ENCODE measurements at regions not wholly inside any gene's neighbourhood (a gene's known extent, or its start where the extent isn't known, plus 50 kb on each side); places are given as distances from the start of the nearest gene placed in this dataset.

- TF ChIP-seq CTCF (IDR thresholded peaks at IDR 0.05), result no peak
- no peak for TF ChIP-seq REST (IDR thresholded peaks at IDR 0.05; ENCODE audit: insufficient read depth in 1 of 2, low read depth in 2 of 2, low read length in 1 of 2)
- no peak for TF ChIP-seq POLR2AphosphoS5 (IDR thresholded peaks at IDR 0.05; ENCODE audit: low read depth, low read length)
- TF ChIP-seq SIN3A (IDR thresholded peaks at IDR 0.05; ENCODE audit: borderline replicate concordance, insufficient read depth, low read depth, low read length), result no peak
- no peak for TF ChIP-seq TCF7L2 (IDR thresholded peaks at IDR 0.05; ENCODE audit: low read depth, low read length)
Observed at GRCh38 chr16:79298894-79299799, 301.4 kb downstream of the MAF start.
